ENCODE measurements at regions not wholly inside any gene's neighbourhood (a gene's known extent, or its start where the extent isn't known, plus 50 kb on each side); places are given as distances from the start of the nearest gene placed in this dataset.

- TF ChIP-seq EZH2phosphoT487 (IDR thresholded peaks at IDR 0.05; ENCODE audit: borderline replicate concordance, low read length) = no peak
- TF ChIP-seq, protein P1, sequence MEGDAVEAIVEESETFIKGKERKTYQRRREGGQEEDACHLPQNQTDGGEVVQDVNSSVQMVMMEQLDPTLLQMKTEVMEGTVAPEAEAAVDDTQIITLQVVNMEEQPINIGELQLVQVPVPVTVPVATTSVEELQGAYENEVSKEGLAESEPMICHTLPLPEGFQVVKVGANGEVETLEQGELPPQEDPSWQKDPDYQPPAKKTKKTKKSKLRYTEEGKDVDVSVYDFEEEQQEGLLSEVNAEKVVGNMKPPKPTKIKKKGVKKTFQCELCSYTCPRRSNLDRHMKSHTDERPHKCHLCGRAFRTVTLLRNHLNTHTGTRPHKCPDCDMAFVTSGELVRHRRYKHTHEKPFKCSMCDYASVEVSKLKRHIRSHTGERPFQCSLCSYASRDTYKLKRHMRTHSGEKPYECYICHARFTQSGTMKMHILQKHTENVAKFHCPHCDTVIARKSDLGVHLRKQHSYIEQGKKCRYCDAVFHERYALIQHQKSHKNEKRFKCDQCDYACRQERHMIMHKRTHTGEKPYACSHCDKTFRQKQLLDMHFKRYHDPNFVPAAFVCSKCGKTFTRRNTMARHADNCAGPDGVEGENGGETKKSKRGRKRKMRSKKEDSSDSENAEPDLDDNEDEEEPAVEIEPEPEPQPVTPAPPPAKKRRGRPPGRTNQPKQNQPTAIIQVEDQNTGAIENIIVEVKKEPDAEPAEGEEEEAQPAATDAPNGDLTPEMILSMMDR (IDR thresholded peaks at IDR 0.05; ENCODE audit: low read depth, low read length, poor library complexity, severe bottlenecking) = no peak
Measured at GRCh38 chr20:51259455-51259854, 236.5 kb upstream of the KCNG1 start.

Data from DOHH2 (cell line).